Gastroesophageal sphincter (tissue), 4 donors: ENCODE measurements at regions not wholly inside any gene's neighbourhood (a gene's known extent, or its start where the extent isn't known, plus 50 kb on each side); places are given as distances from the start of the nearest gene placed in this dataset.

Experiments used
- ATAC-seq: fragments of 150-250 bp; one replicate; pipeline ENCODE4 v1.9.1; 2016; ENCODE audit warnings: mild to moderate bottlenecking, moderate library complexity
- H3K27ac ChIP-seq, 4 donors: fragments of 200-600 bp; sonication (generic) in 3 of 4; 1 replicate in 3 of 4; 2 replicates in 1 of 4; pipeline ENCODE4 v1.5.1; 2016 to 2019
- H3K27me3 ChIP-seq: fragments of 200-600 bp; sonication (generic); one replicate; pipeline ENCODE4 v1.5.1; 2019
- H3K36me3 ChIP-seq, 2 donors: fragments of 200-600 bp; sonication (generic); one replicate each; pipeline ENCODE4 v1.5.1; 2019; ENCODE audit warnings: control low read depth in 1 of 2
- H3K4me1 ChIP-seq, 3 donors: fragments of 200-600 bp; sonication (generic); 1 replicate in 2 of 3; 2 replicates in 1 of 3; pipeline ENCODE4 v1.5.1; 2016 to 2019; ENCODE audit warnings: control low read depth in 2 of 3
- H3K4me3 ChIP-seq, 2 donors: fragments of 200-600 bp; sonication (generic); one replicate each; pipeline ENCODE4 v1.5.1; 2019; ENCODE audit warnings: mild to moderate bottlenecking in 1 of 2, moderate library complexity in 1 of 2
- H3K9me3 ChIP-seq, 3 donors: fragments of 200-600 bp; sonication (generic); one replicate each; pipeline ENCODE4 v1.5.1; 2017 to 2019; ENCODE audit warnings: control low read depth in 2 of 3
- CTCF ChIP-seq, 4 experiments: fragments of 200-600 bp in 2 of 4; fragments of 450-650 bp in 2 of 4; sonication (generic) in 1 of 4; IDR thresholded peaks; one replicate each; pipeline ENCODE4 v1.5.1; 2017 to 2019; ENCODE audit warnings: antibody characterized with exemption in 4 of 4, mild to moderate bottlenecking in 2 of 4, moderate library complexity in 2 of 4
- EP300 ChIP-seq: sonication (generic); formaldehyde crosslinking; IDR thresholded peaks from one replicate; pipeline ENCODE4 v1.6.1; 2017; ENCODE audit warnings: antibody characterized with exemption, mild to moderate bottlenecking
- POLR2A ChIP-seq, 2 donors: fragments of 450-650 bp; IDR thresholded peaks; one replicate each; pipeline ENCODE4 v1.6.1; 2017; ENCODE audit warnings: antibody characterized with exemption in 2 of 2, mild to moderate bottlenecking in 2 of 2, moderate library complexity in 1 of 2
- POLR2AphosphoS5 ChIP-seq: sonication (generic); formaldehyde crosslinking; IDR thresholded peaks from one replicate; pipeline ENCODE4 v1.6.1; 2017; ENCODE audit warnings: antibody characterized with exemption
- WGBS, 2 donors: methylation state at CpG; one replicate each; pipeline ENCODE4 v1.1.5; 2018; ENCODE audit warnings: low coverage in 1 of 2; 5-methylcytosine and 5-hydroxymethylcytosine counted together

- H3K4me1 ChIP-seq: peaks cover 0 to 34% (median 12%) of the 10 kb centered on the region in 3 donors
- H3K27ac ChIP-seq: peak overlapping the region in 3 of 4 donors; percentile 28 to 67 (median 50)
- ATAC-seq: no peak
- no peaks in the 10 kb centered on the region for H3K36me3 ChIP-seq
- H3K9me3 ChIP-seq: no peaks in the 10 kb centered on the region
- 63 to 64% methylated on average over 10 to 11 of the region's 11 CpGs for WGBS, 2 donors
- H3K4me3 ChIP-seq: peak overlapping the region; percentile 11 to 26
- TF ChIP-seq POLR2A (IDR thresholded peaks at IDR 0.05): no peak
- TF ChIP-seq CTCF (IDR thresholded peaks at IDR 0.05): no peak
- TF ChIP-seq EP300: no peak
- no peak for TF ChIP-seq POLR2AphosphoS5
- no peaks in the 10 kb centered on the region for H3K27me3 ChIP-seq
Measured at GRCh38 chr2:207472343-207473048, 57.3 kb upstream of the CREB1 start.

GRCh38 chr2:207473049-207473930 lies 56.5 kb upstream of the CREB1 start:
- WGBS, 2 donors: 8 to 19% methylated on average over 5 to 8 of the region's 9 CpGs
- Histone ChIP-seq H3K36me3 (no peaks in the 10 kb centered on the region), H3K9me3 (no peaks in the 10 kb centered on the region), H3K27ac (peak overlapping the region in 3 of 4 donors; percentile 28 to 67 (median 50)), H3K4me1 (peaks cover 0 to 34% (median 12%) of the 10 kb centered on the region in 3 donors), H3K27me3 (no peaks in the 10 kb centered on the region), H3K4me3 (peak overlapping the region; percentile 11 to 26)
- TF ChIP-seq POLR2AphosphoS5 (peak; percentile 34), CTCF (IDR thresholded peaks at IDR 0.05) (peak in 3 of 4 experiments; percentile 65 to 78 (median 75)), POLR2A (IDR thresholded peaks at IDR 0.05) (no peak)
- peak; percentile 65 for ATAC-seq

- 47 to 77% methylated on average over 5 of the region's 5 CpGs for WGBS, 2 donors
- TF ChIP-seq CTCF (IDR thresholded peaks at IDR 0.05) (no peak), POLR2A (IDR thresholded peaks at IDR 0.05) (no peak)
- no peaks in the 10 kb centered on the region for H3K9me3 ChIP-seq
- peak overlapping the region in 2 of 4 donors; percentile 28 to 67 for H3K27ac ChIP-seq
- peaks cover 0 to 35% (median 12%) of the 10 kb centered on the region in 3 donors for H3K4me1 ChIP-seq
- no peak for ATAC-seq
- H3K36me3 ChIP-seq: no peaks in the 10 kb centered on the region
- no peaks in the 10 kb centered on the region for H3K27me3 ChIP-seq
- no peak overlapping the region for H3K4me3 ChIP-seq
Measured at GRCh38 chr2:207473931-207474235, 55.9 kb upstream of the CREB1 start.

- H3K9me3 ChIP-seq: no peaks in the 10 kb centered on the region
- H3K36me3 ChIP-seq: no peaks in the 10 kb centered on the region
- 3 to 9% methylated on average over 13 of the region's 13 CpGs for WGBS, 2 donors
- H3K27ac ChIP-seq: no peak overlapping the region
- ATAC-seq: peak; percentile 35
- TF ChIP-seq POLR2AphosphoS5 (peak; percentile 45), POLR2A (IDR thresholded peaks at IDR 0.05) (no peak), EP300 (no peak), CTCF (IDR thresholded peaks at IDR 0.05) (peak; percentile 71 to 92 (median 80))
- H3K4me3 ChIP-seq: peak overlapping the region; percentile 25 to 30
- no peaks in the 10 kb centered on the region for H3K27me3 ChIP-seq
- H3K4me1 ChIP-seq: peaks cover 2 to 46% (median 12%) of the 10 kb centered on the region in 3 donors
Measured at GRCh38 chr2:207474863-207475485, 54.8 kb upstream of the CREB1 start.
